Activated CD8-positive, alpha-beta memory T cell treated with anti-CD3 and anti-CD28 coated beads, Interleukin-2, amount 10 ng/mL, durations not matched to agents 7 days and 5 days (primary cell): ENCODE measurements at regions not wholly inside any gene's neighbourhood (a gene's known extent, or its start where the extent isn't known, plus 50 kb on each side); places are given as distances from the start of the nearest gene placed in this dataset.

Source experiments
- ATAC-seq: fragments of 150-1000 bp; cut with Tn5 transposase; one replicate; pipeline ENCODE4 v1.10.0; 2021; ENCODE audit warnings: moderate library complexity
- CTCF ChIA-PET: fragments of 350-600 bp; sonication (Branson Sonifier 250); formaldehyde crosslinking; loops from one replicate; lab custom pipeline; 2021; ENCODE audit warnings: antibody characterized with exemption; lab: Charles Lee
- DNase-seq: peaks from one replicate; pipeline ENCODE4 v3.0.0-alpha.2; 2020
- H3K27ac Mint-ChIP-seq: one replicate; pipeline ENCODE4 v1.8.0; 2021; ENCODE audit warnings: mild to moderate bottlenecking, mixed read lengths
- H3K27me3 Mint-ChIP-seq: one replicate; pipeline ENCODE4 v1.8.0; 2021; ENCODE audit warnings: mixed read lengths
- H3K36me3 Mint-ChIP-seq: one replicate; pipeline ENCODE4 v1.8.0; 2021; ENCODE audit warnings: mild to moderate bottlenecking, mixed read lengths
- H3K4me1 Mint-ChIP-seq: one replicate; pipeline ENCODE4 v1.8.0; 2021; ENCODE audit warnings: mixed read lengths
- H3K4me3 Mint-ChIP-seq: one replicate; pipeline ENCODE4 v1.8.0; 2021; ENCODE audit warnings: mild to moderate bottlenecking, moderate library complexity, mixed read lengths
- H3K9me3 Mint-ChIP-seq: one replicate; pipeline ENCODE4 v1.8.0; 2022; ENCODE audit warnings: low read depth, mixed read lengths

GRCh38 chr15:98529205-98530145 is 118.9 kb upstream of the IGF1R start:
- CTCF ChIA-PET: no interaction called here
- H3K27me3 Mint-ChIP-seq: peaks cover 10% of the 10 kb centered on the region
- no peaks in the 10 kb centered on the region for H3K4me1 Mint-ChIP-seq
- DNase-seq (no peak), ATAC-seq (no peak)
- no peak overlapping the region for H3K4me3 Mint-ChIP-seq
- no peak overlapping the region for H3K27ac Mint-ChIP-seq
- no peaks in the 10 kb centered on the region for H3K36me3 Mint-ChIP-seq
- no peaks in the 10 kb centered on the region for H3K9me3 Mint-ChIP-seq

- ATAC-seq: no peak
Measured at GRCh38 chr15:98530570-98530969, 117.8 kb upstream of the IGF1R start.

GRCh38 chr15:98532063-98532462 is 116.3 kb upstream of the IGF1R start:
- H3K27me3 Mint-ChIP-seq: peaks cover 14% of the 10 kb centered on the region
- H3K4me1 Mint-ChIP-seq: no peaks in the 10 kb centered on the region
- CTCF ChIA-PET: interaction anchor here (1.3 kb wide), 1 partner anchor 13 kb away, joined by 4 read pairs; no protein-coding TSS in a partner anchor
- ATAC-seq: no peak
- no peak overlapping the region for H3K4me3 Mint-ChIP-seq
- H3K9me3 Mint-ChIP-seq: no peaks in the 10 kb centered on the region
- H3K27ac Mint-ChIP-seq: no peak overlapping the region
- DNase-seq: no peak
- H3K36me3 Mint-ChIP-seq: no peaks in the 10 kb centered on the region

More at GRCh38 chr15:98530570-98530969, 117.8 kb upstream of the IGF1R start:
- no peak for DNase-seq
- peaks cover 10% of the 10 kb centered on the region for H3K27me3 Mint-ChIP-seq
- no peak overlapping the region for H3K4me3 Mint-ChIP-seq
- H3K27ac Mint-ChIP-seq: no peak overlapping the region
- no peaks in the 10 kb centered on the region for H3K36me3 Mint-ChIP-seq
- CTCF ChIA-PET: interaction anchor here (0.7 kb wide), 1 partner anchor 1297 kb away, joined by 3 read pairs; no protein-coding TSS in a partner anchor
- H3K9me3 Mint-ChIP-seq: no peaks in the 10 kb centered on the region
- no peaks in the 10 kb centered on the region for H3K4me1 Mint-ChIP-seq

- no peak for ATAC-seq
- Mint-ChIP-seq H3K27ac (no peak overlapping the region), H3K4me1 (no peaks in the 10 kb centered on the region), H3K27me3 (peaks cover 19% of the 10 kb centered on the region), H3K9me3 (no peaks in the 10 kb centered on the region), H3K36me3 (no peaks in the 10 kb centered on the region), H3K4me3 (no peak overlapping the region)
- CTCF ChIA-PET: no interaction called here
- no peak for DNase-seq
Measured at GRCh38 chr15:98536976-98537375, 111.4 kb upstream of the IGF1R start.

- CTCF ChIA-PET: no interaction called here
Measured at GRCh38 chr15:98537516-98538060, 110.8 kb upstream of the IGF1R start.

GRCh38 chr15:98541519-98541918 is 106.8 kb upstream of the IGF1R start:
- ATAC-seq (no peak), DNase-seq (no peak)
- Mint-ChIP-seq H3K36me3 (no peaks in the 10 kb centered on the region), H3K4me1 (no peaks in the 10 kb centered on the region), H3K27ac (no peak overlapping the region), H3K27me3 (peaks cover 13% of the 10 kb centered on the region), H3K9me3 (no peaks in the 10 kb centered on the region), H3K4me3 (no peak overlapping the region)
- CTCF ChIA-PET: no interaction called here

More at GRCh38 chr15:98537516-98538060, 110.8 kb upstream of the IGF1R start:
- ATAC-seq: no peak
- no peaks in the 10 kb centered on the region for H3K4me1 Mint-ChIP-seq
- DNase-seq: no peak
- peaks cover 19% of the 10 kb centered on the region for H3K27me3 Mint-ChIP-seq
- H3K27ac Mint-ChIP-seq: no peak overlapping the region
- H3K36me3 Mint-ChIP-seq: no peaks in the 10 kb centered on the region
- no peak overlapping the region for H3K4me3 Mint-ChIP-seq
- no peaks in the 10 kb centered on the region for H3K9me3 Mint-ChIP-seq

GRCh38 chr15:98543237-98543636 is 105.1 kb upstream of the IGF1R start:
- ATAC-seq (no peak), DNase-seq (no peak)
- H3K9me3 Mint-ChIP-seq: no peaks in the 10 kb centered on the region
- CTCF ChIA-PET: interaction anchor here (1.0 to 1.3 kb wide), 2 partner anchors 20 to 24 kb away, joined by 3 read pairs; no protein-coding TSS in a partner anchor
- no peak overlapping the region for H3K27ac Mint-ChIP-seq
- H3K27me3 Mint-ChIP-seq: peaks cover 28% of the 10 kb centered on the region
- peaks cover 5% of the 10 kb centered on the region for H3K4me1 Mint-ChIP-seq
- H3K36me3 Mint-ChIP-seq: no peaks in the 10 kb centered on the region
- no peak overlapping the region for H3K4me3 Mint-ChIP-seq

- ATAC-seq (no peak), DNase-seq (no peak)
- Mint-ChIP-seq H3K36me3 (no peaks in the 10 kb centered on the region), H3K4me3 (no peak overlapping the region), H3K27me3 (peaks cover 34% of the 10 kb centered on the region), H3K4me1 (peaks cover 5% of the 10 kb centered on the region), H3K27ac (no peak overlapping the region), H3K9me3 (peaks cover 3% of the 10 kb centered on the region)
- CTCF ChIA-PET: interaction anchor here (1.1 kb wide), 1 partner anchor 28 kb away, joined by 3 read pairs; no protein-coding TSS in a partner anchor
Measured at GRCh38 chr15:98546329-98546728, 102.0 kb upstream of the IGF1R start.

- Mint-ChIP-seq H3K4me3 (no peak overlapping the region), H3K27me3 (peaks cover 33% of the 10 kb centered on the region), H3K27ac (no peak overlapping the region), H3K4me1 (peaks cover 5% of the 10 kb centered on the region), H3K9me3 (peaks cover 3% of the 10 kb centered on the region), H3K36me3 (no peaks in the 10 kb centered on the region)
- DNase-seq (no peak), ATAC-seq (no peak)
- CTCF ChIA-PET: interaction anchor here (1.1 kb wide), 2 partner anchors 22 to 28 kb away, joined by 3 read pairs; no protein-coding TSS in a partner anchor
Measured at GRCh38 chr15:98547275-98547674, 101.1 kb upstream of the IGF1R start.

GRCh38 chr15:98547741-98548138 is 100.6 kb upstream of the IGF1R start:
- Mint-ChIP-seq H3K4me3 (peak overlapping the region; percentile 54), H3K36me3 (no peaks in the 10 kb centered on the region), H3K27ac (no peak overlapping the region), H3K9me3 (peaks cover 3% of the 10 kb centered on the region), H3K27me3 (peaks cover 33% of the 10 kb centered on the region), H3K4me1 (peaks cover 5% of the 10 kb centered on the region)
- CTCF ChIA-PET: interaction anchor here (0.9 to 1.1 kb wide), 4 partner anchors 19 to 52 kb away, joined by 3 read pairs; no protein-coding TSS in a partner anchor
- ATAC-seq: no peak
- DNase-seq: no peak

- Mint-ChIP-seq H3K27ac (no peak overlapping the region), H3K4me1 (peaks cover 5% of the 10 kb centered on the region), H3K27me3 (peaks cover 33% of the 10 kb centered on the region), H3K9me3 (peaks cover 3% of the 10 kb centered on the region), H3K36me3 (no peaks in the 10 kb centered on the region), H3K4me3 (peak overlapping the region; percentile 54)
- ATAC-seq (peak; percentile 60), DNase-seq (no peak)
- CTCF ChIA-PET: interaction anchor here (0.9 to 1.0 kb wide), 3 partner anchors 19 to 51 kb away, joined by 3 read pairs; no protein-coding TSS in a partner anchor
Measured at GRCh38 chr15:98548139-98548971, 100.0 kb upstream of the IGF1R start.

GRCh38 chr15:98549003-98549402 is 99.3 kb upstream of the IGF1R start:
- ATAC-seq: no peak
- Mint-ChIP-seq H3K4me3 (no peak overlapping the region), H3K4me1 (peaks cover 5% of the 10 kb centered on the region), H3K9me3 (peaks cover 3% of the 10 kb centered on the region), H3K27ac (no peak overlapping the region), H3K36me3 (no peaks in the 10 kb centered on the region), H3K27me3 (peaks cover 33% of the 10 kb centered on the region)
- CTCF ChIA-PET: no interaction called here
- no peak for DNase-seq

GRCh38 chr15:98549741-98550140 is 98.6 kb upstream of the IGF1R start:
- Mint-ChIP-seq H3K4me1 (peaks cover 5% of the 10 kb centered on the region), H3K27ac (no peak overlapping the region), H3K9me3 (peaks cover 3% of the 10 kb centered on the region), H3K4me3 (no peak overlapping the region), H3K27me3 (peaks cover 33% of the 10 kb centered on the region), H3K36me3 (no peaks in the 10 kb centered on the region)
- CTCF ChIA-PET: no interaction called here
- DNase-seq (no peak), ATAC-seq (no peak)
